GM06990 (cell line): ENCODE measurements at regions not wholly inside any gene's neighbourhood (a gene's known extent, or its start where the extent isn't known, plus 50 kb on each side); places are given as distances from the start of the nearest gene placed in this dataset.

Experiments used
- DNase-seq: peaks from one replicate; pipeline ENCODE4 v3.0.0-alpha.2; 2011; ENCODE audit not compliant: insufficient read length; ENCODE audit errors: extremely low read depth
- H3K27me3 ChIP-seq: replicated peaks from 2 replicates; pipeline ENCODE4 v1.6.0; 2011; ENCODE audit warnings: low read length; ENCODE audit not compliant: control insufficient read depth, insufficient read depth
- H3K36me3 ChIP-seq: 2 replicates; pipeline ENCODE4 v1.5.1; 2011; ENCODE audit warnings: low read length; ENCODE audit not compliant: control insufficient read depth, insufficient read depth
- H3K4me3 ChIP-seq: replicated peaks from 2 replicates; pipeline ENCODE4 v1.5.1; 2011; ENCODE audit warnings: low read depth, mild to moderate bottlenecking, control low read depth, low read length
- TF ChIP-seq, protein P1 (sequence below): IDR thresholded peaks from 2 replicates; pipeline ENCODE4 v1.5.1; 2011; ENCODE audit warnings: low read length, control low read depth, mild to moderate bottlenecking, inconsistent platforms; ENCODE audit not compliant: insufficient read depth, poor library complexity, severe bottlenecking

DNA sequence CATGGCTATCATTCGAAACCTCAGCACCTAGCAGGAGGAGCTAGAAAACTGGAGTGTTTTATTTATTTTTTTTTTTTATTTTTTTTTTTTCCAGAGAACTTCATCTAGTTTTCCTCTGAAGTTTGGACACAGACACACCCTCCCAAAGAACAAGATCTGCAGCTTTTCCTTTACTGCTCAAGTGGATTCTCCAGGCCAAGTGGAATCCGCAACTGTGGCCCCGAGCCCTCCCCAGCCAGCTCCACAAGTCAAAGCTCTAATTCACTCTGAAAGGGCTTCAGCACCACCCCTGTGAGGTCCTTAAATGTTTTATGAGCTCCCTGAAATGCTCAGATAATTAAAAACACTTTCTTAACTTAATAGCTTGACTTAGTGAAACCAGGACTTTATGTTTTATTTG lies 332.1 kb upstream of the DYNLRB2 start:
- no peaks in the 10 kb centered on the region for H3K36me3 ChIP-seq
- no peak overlapping the region for H3K4me3 ChIP-seq
- H3K27me3 ChIP-seq = no peaks in the 10 kb centered on the region; the same call in 1 of the 2 replicates
- TF ChIP-seq, protein P1, sequence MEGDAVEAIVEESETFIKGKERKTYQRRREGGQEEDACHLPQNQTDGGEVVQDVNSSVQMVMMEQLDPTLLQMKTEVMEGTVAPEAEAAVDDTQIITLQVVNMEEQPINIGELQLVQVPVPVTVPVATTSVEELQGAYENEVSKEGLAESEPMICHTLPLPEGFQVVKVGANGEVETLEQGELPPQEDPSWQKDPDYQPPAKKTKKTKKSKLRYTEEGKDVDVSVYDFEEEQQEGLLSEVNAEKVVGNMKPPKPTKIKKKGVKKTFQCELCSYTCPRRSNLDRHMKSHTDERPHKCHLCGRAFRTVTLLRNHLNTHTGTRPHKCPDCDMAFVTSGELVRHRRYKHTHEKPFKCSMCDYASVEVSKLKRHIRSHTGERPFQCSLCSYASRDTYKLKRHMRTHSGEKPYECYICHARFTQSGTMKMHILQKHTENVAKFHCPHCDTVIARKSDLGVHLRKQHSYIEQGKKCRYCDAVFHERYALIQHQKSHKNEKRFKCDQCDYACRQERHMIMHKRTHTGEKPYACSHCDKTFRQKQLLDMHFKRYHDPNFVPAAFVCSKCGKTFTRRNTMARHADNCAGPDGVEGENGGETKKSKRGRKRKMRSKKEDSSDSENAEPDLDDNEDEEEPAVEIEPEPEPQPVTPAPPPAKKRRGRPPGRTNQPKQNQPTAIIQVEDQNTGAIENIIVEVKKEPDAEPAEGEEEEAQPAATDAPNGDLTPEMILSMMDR = no peak
- no peak for DNase-seq

DNA sequence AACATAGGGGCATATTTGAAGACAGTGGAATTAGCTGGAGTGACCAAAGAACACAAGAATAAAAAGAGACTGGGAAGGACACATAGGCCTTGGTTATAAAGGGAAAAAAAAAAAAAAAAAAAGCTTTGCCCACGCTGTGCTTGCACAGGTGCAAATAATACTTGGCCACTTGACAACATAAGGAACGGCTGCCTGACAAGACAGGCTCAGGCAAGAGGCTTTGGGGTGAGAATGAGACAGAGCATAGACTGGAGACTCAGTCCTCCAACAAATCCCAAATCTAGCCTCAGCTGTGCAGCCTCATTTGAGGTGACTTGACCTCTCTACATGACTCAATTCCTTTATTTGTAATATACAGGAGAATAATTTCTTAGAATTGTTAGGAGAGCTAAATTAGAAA lies 332.8 kb upstream of the DYNLRB2 start:
- DNase-seq = no peak

DNA sequence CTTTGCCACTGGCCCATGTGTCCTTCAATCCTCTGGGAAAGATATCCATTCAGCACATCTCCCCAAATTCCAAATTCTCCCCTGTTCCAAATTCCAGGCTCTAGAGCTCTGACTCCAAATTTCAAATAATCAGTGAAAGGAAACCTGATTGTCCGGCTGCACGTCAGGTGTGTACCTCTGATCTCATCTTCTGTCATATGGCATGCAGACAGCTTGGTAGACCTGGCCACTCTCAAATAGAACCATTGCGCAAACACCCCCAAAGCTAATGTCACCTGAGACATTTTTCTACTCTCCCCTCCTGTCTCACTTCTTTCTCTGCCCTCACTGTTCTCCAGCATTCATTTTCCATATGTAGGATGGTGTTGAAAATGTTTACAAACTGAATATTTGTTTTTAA lies 337.0 kb upstream of the DYNLRB2 start:
- TF ChIP-seq, protein P1 = no peak
- Histone ChIP-seq H3K27me3 (no peaks in the 10 kb centered on the region; the same call in none of the 2 replicates), H3K36me3 (no peaks in the 10 kb centered on the region), H3K4me3 (no peak overlapping the region)
- DNase-seq = no peak

More for the DNA sequence above, 332.8 kb upstream of the DYNLRB2 start:
- Histone ChIP-seq H3K4me3 (no peak overlapping the region), H3K36me3 (no peaks in the 10 kb centered on the region), H3K27me3 (no peaks in the 10 kb centered on the region; the same call in 1 of the 2 replicates)
- TF ChIP-seq, protein P1 = no peak

DNA sequence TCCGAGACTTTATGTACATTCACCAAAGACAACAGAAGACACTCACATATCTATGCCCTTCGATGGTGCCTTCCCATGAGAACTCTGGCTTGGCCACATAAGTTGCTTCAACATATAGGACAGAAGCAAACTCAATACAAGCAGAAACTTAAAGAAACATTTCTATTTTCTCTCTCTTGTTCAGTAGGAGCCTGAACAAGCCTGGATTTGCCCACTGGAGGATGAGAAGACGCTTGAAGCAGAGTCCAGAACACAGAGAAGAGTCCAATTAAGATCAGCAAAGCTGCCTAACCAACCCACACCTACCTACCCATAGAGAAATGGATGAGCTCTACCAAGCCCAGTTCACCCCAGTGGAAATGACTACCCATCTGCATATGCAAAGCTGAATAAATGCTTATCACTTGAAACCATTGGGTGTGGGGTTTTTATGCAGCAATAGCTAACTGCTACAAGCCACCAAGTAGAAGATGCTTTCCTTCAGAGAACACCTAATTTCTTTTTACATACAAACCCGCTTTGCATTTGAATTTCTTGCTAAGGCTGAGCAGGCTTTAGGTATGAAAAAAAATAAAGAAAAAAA lies 337.9 kb upstream of the DYNLRB2 start:
- TF ChIP-seq, protein P1 = no peak
- Histone ChIP-seq H3K36me3 (no peaks in the 10 kb centered on the region), H3K27me3 (no peaks in the 10 kb centered on the region; the same call in none of the 2 replicates), H3K4me3 (no peak overlapping the region)
- DNase-seq = no peak

DNA sequence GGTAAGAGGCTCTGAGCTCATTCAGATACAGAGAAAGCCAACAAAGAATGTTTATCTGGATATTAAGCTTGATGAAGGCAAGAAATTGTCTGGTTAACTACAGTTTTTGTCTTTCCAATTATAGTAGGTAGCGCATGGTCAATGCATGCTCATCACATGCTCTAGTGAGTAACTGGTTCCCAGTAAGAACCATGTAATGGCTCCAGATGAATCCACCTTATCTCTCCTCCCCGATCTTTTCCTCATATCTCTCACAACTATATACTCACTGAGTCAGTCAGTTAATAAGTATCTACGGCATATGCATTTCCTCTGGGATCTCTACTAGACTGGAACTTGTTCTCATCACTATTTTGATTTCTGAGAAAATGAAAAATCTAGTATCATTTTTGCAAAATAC lies 340.7 kb upstream of the DYNLRB2 start:
- DNase-seq = no peak
- Histone ChIP-seq H3K4me3 (no peak overlapping the region), H3K36me3 (no peaks in the 10 kb centered on the region), H3K27me3 (no peaks in the 10 kb centered on the region; the same call in none of the 2 replicates)
- TF ChIP-seq, protein P1 = no peak

DNA sequence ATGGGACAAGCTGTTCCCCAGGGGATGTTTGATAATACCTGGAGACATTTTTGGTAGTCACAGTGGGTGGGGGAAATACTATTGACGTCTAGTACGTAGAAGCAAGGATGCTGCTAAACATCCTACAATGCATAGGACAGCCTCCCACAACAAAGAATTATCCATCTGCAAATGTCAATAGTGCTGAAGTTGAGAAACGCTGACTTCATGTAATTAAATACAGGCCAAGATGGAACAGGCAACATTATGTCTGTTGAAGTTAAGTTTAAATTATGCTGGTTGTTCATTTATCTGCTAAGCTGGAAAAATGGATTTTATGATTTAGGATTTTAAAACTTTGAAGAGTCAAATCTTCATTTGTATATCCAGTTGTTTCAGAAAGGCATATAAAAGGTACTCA lies 341.2 kb upstream of the DYNLRB2 start:
- Histone ChIP-seq H3K4me3 (no peak overlapping the region), H3K36me3 (no peaks in the 10 kb centered on the region), H3K27me3 (no peaks in the 10 kb centered on the region; the same call in none of the 2 replicates)
- TF ChIP-seq, protein P1 = no peak
- DNase-seq = no peak
